ENCODE measurements at regions not wholly inside any gene's neighbourhood (a gene's known extent, or its start where the extent isn't known, plus 50 kb on each side); places are given as distances from the start of the nearest gene placed in this dataset.

DNA sequence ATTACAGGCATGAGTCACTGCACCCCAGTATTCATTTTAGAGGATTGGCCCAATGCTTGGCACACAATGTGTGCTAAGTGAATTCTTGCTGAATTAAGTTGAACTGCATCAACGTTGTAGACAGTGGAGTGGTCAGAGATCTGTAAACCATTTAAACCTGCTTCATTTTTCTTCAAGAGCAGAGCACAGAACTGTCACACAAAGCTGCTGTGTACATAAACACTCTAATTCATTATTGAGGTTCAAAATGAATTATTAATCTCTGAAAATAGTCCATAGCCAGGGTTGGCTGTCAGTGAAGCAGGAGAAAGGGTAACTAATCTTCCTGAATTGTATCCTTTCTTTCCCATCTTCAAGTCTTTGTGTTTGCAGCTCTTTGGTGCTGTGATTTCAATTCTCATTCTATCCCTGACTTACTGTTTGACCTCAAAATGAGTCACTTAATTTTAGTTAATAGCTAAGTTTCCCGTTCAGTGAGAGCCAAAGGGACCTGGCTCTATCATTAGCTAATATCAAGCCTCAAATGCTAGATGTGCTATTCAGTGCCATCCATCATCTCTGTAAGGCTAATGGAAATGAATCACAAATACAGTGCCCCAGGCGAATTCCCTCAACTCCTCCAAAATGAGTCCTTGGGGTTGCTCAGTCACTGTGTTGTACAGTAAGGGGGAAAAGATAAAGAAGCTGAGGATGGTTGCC lies 77.0 kb upstream of the TSC22D1 start:
- TF ChIP-seq FOXJ3 (CRISPR knock-in tag; IDR thresholded peaks at IDR 0.05; ENCODE audit: borderline replicate concordance) (no peak), E2F5 (CRISPR knock-in tag; conservative IDR thresholded peaks at IDR 0.05) (no peak), MXI1 (IDR thresholded peaks at IDR 0.05; ENCODE audit: borderline replicate concordance, low read depth, low read length) (no peak), SMC3 (IDR thresholded peaks at IDR 0.05; ENCODE audit: low read length) (no peak)
- TF ChIP-seq, protein P1, sequence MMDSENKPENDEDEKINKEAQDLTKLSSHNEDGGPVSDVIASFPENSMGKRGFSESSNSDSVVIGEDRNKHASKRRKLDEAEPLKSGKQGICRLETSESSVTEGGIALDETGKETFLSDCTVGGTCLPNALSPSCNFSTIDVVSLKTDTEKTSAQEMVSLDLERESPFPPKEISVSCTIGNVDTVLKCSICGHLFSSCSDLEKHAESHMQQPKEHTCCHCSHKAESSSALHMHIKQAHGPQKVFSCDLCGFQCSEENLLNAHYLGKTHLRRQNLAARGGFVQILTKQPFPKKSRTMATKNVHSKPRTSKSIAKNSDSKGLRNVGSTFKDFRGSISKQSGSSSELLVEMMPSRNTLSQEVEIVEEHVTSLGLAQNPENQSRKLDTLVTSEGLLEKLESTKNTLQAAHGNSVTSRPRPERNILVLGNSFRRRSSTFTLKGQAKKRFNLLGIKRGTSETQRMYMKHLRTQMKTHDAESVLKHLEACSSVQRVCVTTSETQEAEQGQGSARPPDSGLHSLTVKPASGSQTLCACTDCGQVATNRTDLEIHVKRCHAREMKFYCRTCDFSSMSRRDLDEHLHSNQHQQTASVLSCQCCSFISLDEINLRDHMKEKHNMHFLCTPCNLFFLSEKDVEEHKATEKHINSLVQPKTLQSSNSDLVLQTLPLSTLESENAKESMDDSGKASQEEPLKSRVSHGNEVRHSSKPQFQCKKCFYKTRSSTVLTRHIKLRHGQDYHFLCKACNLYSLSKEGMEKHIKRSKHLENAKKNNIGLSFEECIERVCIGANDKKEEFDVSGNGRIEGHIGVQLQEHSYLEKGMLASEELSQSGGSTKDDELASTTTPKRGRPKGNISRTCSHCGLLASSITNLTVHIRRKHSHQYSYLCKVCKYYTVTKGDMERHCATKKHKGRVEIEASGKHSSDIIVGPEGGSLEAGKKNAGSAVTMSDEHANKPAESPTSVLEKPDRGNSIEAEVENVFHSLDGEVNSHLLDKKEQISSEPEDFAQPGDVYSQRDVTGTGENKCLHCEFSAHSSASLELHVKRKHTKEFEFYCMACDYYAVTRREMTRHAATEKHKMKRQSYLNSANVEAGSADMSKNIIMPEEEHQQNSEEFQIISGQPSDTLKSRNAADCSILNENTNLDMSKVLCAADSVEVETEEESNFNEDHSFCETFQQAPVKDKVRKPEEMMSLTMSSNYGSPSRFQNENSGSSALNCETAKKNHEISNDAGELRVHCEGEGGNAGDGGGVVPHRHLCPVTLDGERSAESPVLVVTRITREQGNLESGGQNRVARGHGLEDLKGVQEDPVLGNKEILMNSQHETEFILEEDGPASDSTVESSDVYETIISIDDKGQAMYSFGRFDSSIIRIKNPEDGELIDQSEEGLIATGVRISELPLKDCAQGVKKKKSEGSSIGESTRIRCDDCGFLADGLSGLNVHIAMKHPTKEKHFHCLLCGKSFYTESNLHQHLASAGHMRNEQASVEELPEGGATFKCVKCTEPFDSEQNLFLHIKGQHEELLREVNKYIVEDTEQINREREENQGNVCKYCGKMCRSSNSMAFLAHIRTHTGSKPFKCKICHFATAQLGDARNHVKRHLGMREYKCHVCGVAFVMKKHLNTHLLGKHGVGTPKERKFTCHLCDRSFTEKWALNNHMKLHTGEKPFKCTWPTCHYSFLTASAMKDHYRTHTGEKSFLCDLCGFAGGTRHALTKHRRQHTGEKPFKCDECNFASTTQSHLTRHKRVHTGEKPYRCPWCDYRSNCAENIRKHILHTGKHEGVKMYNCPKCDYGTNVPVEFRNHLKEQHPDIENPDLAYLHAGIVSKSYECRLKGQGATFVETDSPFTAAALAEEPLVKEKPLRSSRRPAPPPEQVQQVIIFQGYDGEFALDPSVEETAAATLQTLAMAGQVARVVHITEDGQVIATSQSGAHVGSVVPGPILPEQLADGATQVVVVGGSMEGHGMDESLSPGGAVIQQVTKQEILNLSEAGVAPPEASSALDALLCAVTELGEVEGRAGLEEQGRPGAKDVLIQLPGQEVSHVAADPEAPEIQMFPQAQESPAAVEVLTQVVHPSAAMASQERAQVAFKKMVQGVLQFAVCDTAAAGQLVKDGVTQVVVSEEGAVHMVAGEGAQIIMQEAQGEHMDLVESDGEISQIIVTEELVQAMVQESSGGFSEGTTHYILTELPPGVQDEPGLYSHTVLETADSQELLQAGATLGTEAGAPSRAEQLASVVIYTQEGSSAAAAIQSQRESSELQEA (CRISPR knock-in tag; IDR thresholded peaks at IDR 0.05; ENCODE audit: not compliant biosample characterization) = no peak
